Transverse colon (tissue), 4 donors: ENCODE measurements at regions not wholly inside any gene's neighbourhood (a gene's known extent, or its start where the extent isn't known, plus 50 kb on each side); places are given as distances from the start of the nearest gene placed in this dataset.

ENCODE experiments used
- CTCF ChIP-seq, 5 experiments: fragments of 200-600 bp in 3 of 5; fragments of 450-650 bp in 2 of 5; sonication (generic) in 3 of 5; IDR thresholded peaks; 1 replicate in 2 of 5; 2 replicates in 3 of 5; pipeline ENCODE4 v1.5.1; 2016 to 2017; ENCODE audit warnings: antibody characterized with exemption in 5 of 5, inconsistent platforms in 3 of 5, mild to moderate bottlenecking in 2 of 5, moderate library complexity in 1 of 5
- POLR2AphosphoS5 ChIP-seq, 3 donors: sonication (generic); formaldehyde crosslinking; IDR thresholded peaks; one replicate each; pipeline ENCODE4 v1.6.1; 2016; ENCODE audit warnings: antibody characterized with exemption in 3 of 3

GRCh38 chr12:45498645-45499044 lies 230.9 kb upstream of the ARID2 start:
- no peak for TF ChIP-seq POLR2AphosphoS5 (IDR thresholded peaks at IDR 0.05)
- no peak for TF ChIP-seq CTCF (IDR thresholded peaks at IDR 0.05)
